ENCODE measurements at regions not wholly inside any gene's neighbourhood (a gene's known extent, or its start where the extent isn't known, plus 50 kb on each side); places are given as distances from the start of the nearest gene placed in this dataset.

- no peak for DNase-seq (ENCODE audit: low read depth in 2 of 2)
Measured at GRCh38 chr13:33746867-33747266, 71.1 kb upstream of the RFC3 start.

- no peak for DNase-seq (ENCODE audit: low read depth in 2 of 2)
Measured at GRCh38 chr13:33751151-33751550, 66.8 kb upstream of the RFC3 start.

GRCh38 chr13:33752094-33752493 is 65.9 kb upstream of the RFC3 start:
- no peak for DNase-seq (ENCODE audit: low read depth in 2 of 2)

GRCh38 chr13:33752597-33752996 is 65.4 kb upstream of the RFC3 start:
- no peak for DNase-seq (ENCODE audit: low read depth in 2 of 2)

GRCh38 chr13:33756929-33757328 is 61.0 kb upstream of the RFC3 start:
- no peak for DNase-seq (ENCODE audit: low read depth in 2 of 2)

- no peak for DNase-seq (ENCODE audit: low read depth in 2 of 2)
Measured at GRCh38 chr13:33757713-33758112, 60.2 kb upstream of the RFC3 start.

- no peak for DNase-seq (ENCODE audit: low read depth in 2 of 2)
Measured at GRCh38 chr13:33758113-33758512, 59.8 kb upstream of the RFC3 start.

GRCh38 chr13:33761740-33762139 is 56.2 kb upstream of the RFC3 start:
- no peak for DNase-seq (ENCODE audit: low read depth in 2 of 2)

- no peak for DNase-seq (ENCODE audit: low read depth in 2 of 2)
Measured at GRCh38 chr13:33763021-33763420, 54.9 kb upstream of the RFC3 start.

GRCh38 chr13:33764716-33765115 is 53.2 kb upstream of the RFC3 start:
- no peak for DNase-seq (ENCODE audit: low read depth in 2 of 2)

GRCh38 chr13:33766329-33767123 is 51.4 kb upstream of the RFC3 start:
- DNase-seq (ENCODE audit: low read depth in 2 of 2), result no peak

- no peak for DNase-seq (ENCODE audit: low read depth in 2 of 2)
Measured at GRCh38 chr13:33767140-33767539, 50.8 kb upstream of the RFC3 start.

Data from stimulated activated CD8-positive, alpha-beta memory T cell treated with anti-CD3 and anti-CD28 coated beads, Interleukin-15, amount 100 ng/mL, for 48 hours (primary cell).